Neural cell (in vitro differentiated cells): ENCODE measurements at regions not wholly inside any gene's neighbourhood (a gene's known extent, or its start where the extent isn't known, plus 50 kb on each side); places are given as distances from the start of the nearest gene placed in this dataset.

Source experiments
- EZH2 ChIP-seq: fragments of 200-600, 300-800 bp; shearing (Covaris generic), sonication (generic); IDR thresholded peaks from 2 replicates; pipeline ENCODE4 v1.6.1; 2014; ENCODE audit warnings: antibody characterized with exemption, low read length, borderline replicate concordance, mild to moderate bottlenecking; ENCODE audit not compliant: insufficient read depth, poor library complexity, severe bottlenecking
- POLR2AphosphoS5 ChIP-seq: IDR thresholded peaks from 2 replicates; pipeline ENCODE4 v1.6.1; 2012

- TF ChIP-seq POLR2AphosphoS5 = no peak
- no peak for TF ChIP-seq EZH2
Measured at GRCh38 chr9:65409471-65409980, 124.5 kb upstream of the FOXD4L5 start.
